ENCODE measurements at regions not wholly inside any gene's neighbourhood (a gene's known extent, or its start where the extent isn't known, plus 50 kb on each side); places are given as distances from the start of the nearest gene placed in this dataset.

GRCh38 chr5:62741761-62742160 lies 163.1 kb downstream of the LRRC70 start:
- intact Hi-C loops (cut with DNase I), result no loop called here
- H3K27me3 ChIP-seq (ENCODE audit: control insufficient read depth in 1 of 2, insufficient read depth in 2 of 2, low read length in 1 of 2), result no peaks in the 10 kb centered on the region

GRCh38 chr5:62737766-62738165 lies 159.1 kb downstream of the LRRC70 start:
- Histone ChIP-seq H3K36me3 (ENCODE audit: control insufficient read depth in 1 of 2, insufficient read depth in 2 of 2, low read length in 1 of 2) (no peaks in the 10 kb centered on the region), H3K4me1 (ENCODE audit: control insufficient read depth in 1 of 2, insufficient read depth in 2 of 2, low read length in 2 of 2) (no peaks in the 10 kb centered on the region), H3K9me3 (ENCODE audit: control insufficient read depth, low read length) (no peaks in the 10 kb centered on the region), H3K27me3 (ENCODE audit: control insufficient read depth in 1 of 2, insufficient read depth in 2 of 2, low read length in 1 of 2) (no peaks in the 10 kb centered on the region), H3K4me3 (ENCODE audit: low read length in 2 of 2) (no peak overlapping the region), H3K27ac (ENCODE audit: low read depth in 1 of 2, low read length in 2 of 2) (no peak overlapping the region)
- intact Hi-C loops (cut with DNase I), result no loop called here
- DNase-seq, result no peak
- no peak for ATAC-seq (ENCODE audit: low FRiP score)

More at GRCh38 chr5:62741761-62742160, 163.1 kb downstream of the LRRC70 start:
- WGBS, 2 donors, result 69% methylated on average over 2 of the region's 2 CpGs
- no peak for DNase-seq
- Histone ChIP-seq H3K4me3 (ENCODE audit: low read length in 2 of 2) (no peak overlapping the region), H3K36me3 (ENCODE audit: control insufficient read depth in 1 of 2, insufficient read depth in 2 of 2, low read length in 1 of 2) (no peaks in the 10 kb centered on the region), H3K27ac (ENCODE audit: low read depth in 1 of 2, low read length in 2 of 2) (no peak overlapping the region), H3K9me3 (ENCODE audit: control insufficient read depth, low read length) (no peaks in the 10 kb centered on the region), H3K4me1 (ENCODE audit: control insufficient read depth in 1 of 2, insufficient read depth in 2 of 2, low read length in 2 of 2) (no peaks in the 10 kb centered on the region)
- no peak for ATAC-seq (ENCODE audit: low FRiP score)

- Histone ChIP-seq H3K4me1 (ENCODE audit: control insufficient read depth in 1 of 2, insufficient read depth in 2 of 2, low read length in 2 of 2) (peaks cover 0 to 2% of the 10 kb centered on the region in 2 donors), H3K27me3 (ENCODE audit: control insufficient read depth in 1 of 2, insufficient read depth in 2 of 2, low read length in 1 of 2) (no peaks in the 10 kb centered on the region), H3K36me3 (ENCODE audit: control insufficient read depth in 1 of 2, insufficient read depth in 2 of 2, low read length in 1 of 2) (no peaks in the 10 kb centered on the region), H3K27ac (ENCODE audit: low read depth in 1 of 2, low read length in 2 of 2) (no peak overlapping the region), H3K9me3 (ENCODE audit: control insufficient read depth, low read length) (no peaks in the 10 kb centered on the region), H3K4me3 (ENCODE audit: low read length in 2 of 2) (no peak overlapping the region)
- DNase-seq, result peak in 1 of 2 donors; percentile 50
- no peak for ATAC-seq (ENCODE audit: low FRiP score)
- 71 to 75% methylated on average over 1 of the region's 1 CpG for WGBS, 2 donors
- intact Hi-C loops (cut with DNase I), result no loop called here
Measured at GRCh38 chr5:62732677-62733121, 154.1 kb downstream of the LRRC70 start.

- H3K4me1 ChIP-seq (ENCODE audit: control insufficient read depth in 1 of 2, insufficient read depth in 2 of 2, low read length in 2 of 2), result peaks cover 0 to 2% of the 10 kb centered on the region in 2 donors
- no peak overlapping the region for H3K4me3 ChIP-seq (ENCODE audit: low read length in 2 of 2)
- DNase-seq, result no peak
- no peak for ATAC-seq (ENCODE audit: low FRiP score)
- no peaks in the 10 kb centered on the region for H3K36me3 ChIP-seq (ENCODE audit: control insufficient read depth in 1 of 2, insufficient read depth in 2 of 2, low read length in 1 of 2)
- no peak overlapping the region for H3K27ac ChIP-seq (ENCODE audit: low read depth in 1 of 2, low read length in 2 of 2)
- no peaks in the 10 kb centered on the region for H3K9me3 ChIP-seq (ENCODE audit: control insufficient read depth, low read length)
- intact Hi-C loops (cut with DNase I), result no loop called here
- H3K27me3 ChIP-seq (ENCODE audit: control insufficient read depth in 1 of 2, insufficient read depth in 2 of 2, low read length in 1 of 2), result peaks cover 0 to 2% of the 10 kb centered on the region in 2 donors
- 74 to 79% methylated on average over 3 of the region's 3 CpGs for WGBS, 2 donors
Measured at GRCh38 chr5:62731022-62731421, 152.4 kb downstream of the LRRC70 start.

GRCh38 chr5:62729675-62730074 lies 151.1 kb downstream of the LRRC70 start:
- Histone ChIP-seq H3K36me3 (ENCODE audit: control insufficient read depth in 1 of 2, insufficient read depth in 2 of 2, low read length in 1 of 2) (no peaks in the 10 kb centered on the region), H3K27ac (ENCODE audit: low read depth in 1 of 2, low read length in 2 of 2) (no peak overlapping the region), H3K9me3 (ENCODE audit: control insufficient read depth, low read length) (no peaks in the 10 kb centered on the region), H3K4me3 (ENCODE audit: low read length in 2 of 2) (no peak overlapping the region), H3K27me3 (ENCODE audit: control insufficient read depth in 1 of 2, insufficient read depth in 2 of 2, low read length in 1 of 2) (peaks cover 0 to 2% of the 10 kb centered on the region in 2 donors), H3K4me1 (ENCODE audit: control insufficient read depth in 1 of 2, insufficient read depth in 2 of 2, low read length in 2 of 2) (peaks cover 0 to 2% of the 10 kb centered on the region in 2 donors)
- DNase-seq (no peak), ATAC-seq (ENCODE audit: low FRiP score) (no peak)
- intact Hi-C loops (cut with DNase I), result no loop called here
- WGBS, 2 donors, result 33 to 35% methylated on average over 2 of the region's 2 CpGs

- peaks cover 0 to 2% of the 10 kb centered on the region in 2 donors for H3K4me1 ChIP-seq (ENCODE audit: control insufficient read depth in 1 of 2, insufficient read depth in 2 of 2, low read length in 2 of 2)
- DNase-seq (no peak), ATAC-seq (ENCODE audit: low FRiP score) (no peak)
- intact Hi-C loops (cut with DNase I), result no loop called here
- WGBS, 2 donors, result 82 to 95% methylated on average over 2 of the region's 2 CpGs
- no peaks in the 10 kb centered on the region for H3K9me3 ChIP-seq (ENCODE audit: control insufficient read depth, low read length)
- no peak overlapping the region for H3K27ac ChIP-seq (ENCODE audit: low read depth in 1 of 2, low read length in 2 of 2)
- H3K36me3 ChIP-seq (ENCODE audit: control insufficient read depth in 1 of 2, insufficient read depth in 2 of 2, low read length in 1 of 2), result no peaks in the 10 kb centered on the region
- peaks cover 0 to 2% of the 10 kb centered on the region in 2 donors for H3K27me3 ChIP-seq (ENCODE audit: control insufficient read depth in 1 of 2, insufficient read depth in 2 of 2, low read length in 1 of 2)
- H3K4me3 ChIP-seq (ENCODE audit: low read length in 2 of 2), result no peak overlapping the region
Measured at GRCh38 chr5:62727861-62728260, 149.2 kb downstream of the LRRC70 start.

- no peak for ATAC-seq (ENCODE audit: low FRiP score)
- 94% methylated on average over 3 of the region's 3 CpGs for WGBS, 2 donors
Measured at GRCh38 chr5:62727184-62727583, 148.6 kb downstream of the LRRC70 start.

GRCh38 chr5:62722360-62722759 lies 143.7 kb downstream of the LRRC70 start:
- H3K36me3 ChIP-seq (ENCODE audit: control insufficient read depth in 1 of 2, insufficient read depth in 2 of 2, low read length in 1 of 2), result no peaks in the 10 kb centered on the region
- no peak overlapping the region for H3K27ac ChIP-seq (ENCODE audit: low read depth in 1 of 2, low read length in 2 of 2)
- H3K9me3 ChIP-seq (ENCODE audit: control insufficient read depth, low read length), result peaks cover 2% of the 10 kb centered on the region
- WGBS, 2 donors, result 78 to 79% methylated on average over 9 of the region's 9 CpGs
- H3K4me1 ChIP-seq (ENCODE audit: control insufficient read depth in 1 of 2, insufficient read depth in 2 of 2, low read length in 2 of 2), result no peaks in the 10 kb centered on the region
- intact Hi-C loops (cut with DNase I), result no loop called here
- peaks cover 0 to 2% of the 10 kb centered on the region in 2 donors for H3K27me3 ChIP-seq (ENCODE audit: control insufficient read depth in 1 of 2, insufficient read depth in 2 of 2, low read length in 1 of 2)
- H3K4me3 ChIP-seq (ENCODE audit: low read length in 2 of 2), result no peak overlapping the region
- DNase-seq (no peak), ATAC-seq (ENCODE audit: low FRiP score) (no peak)

More at GRCh38 chr5:62727184-62727583, 148.6 kb downstream of the LRRC70 start:
- Histone ChIP-seq H3K36me3 (ENCODE audit: control insufficient read depth in 1 of 2, insufficient read depth in 2 of 2, low read length in 1 of 2) (no peaks in the 10 kb centered on the region), H3K27me3 (ENCODE audit: control insufficient read depth in 1 of 2, insufficient read depth in 2 of 2, low read length in 1 of 2) (peaks cover 0 to 2% of the 10 kb centered on the region in 2 donors), H3K4me3 (ENCODE audit: low read length in 2 of 2) (no peak overlapping the region), H3K27ac (ENCODE audit: low read depth in 1 of 2, low read length in 2 of 2) (no peak overlapping the region), H3K9me3 (ENCODE audit: control insufficient read depth, low read length) (peaks cover 2% of the 10 kb centered on the region), H3K4me1 (ENCODE audit: control insufficient read depth in 1 of 2, insufficient read depth in 2 of 2, low read length in 2 of 2) (peaks cover 0 to 2% of the 10 kb centered on the region in 2 donors)
- no peak for DNase-seq
- intact Hi-C loops (cut with DNase I), result no loop called here

GRCh38 chr5:62720031-62720441 lies 141.4 kb downstream of the LRRC70 start:
- intact Hi-C loops (cut with DNase I), result no loop called here
- Histone ChIP-seq H3K9me3 (ENCODE audit: control insufficient read depth, low read length) (peaks cover 2% of the 10 kb centered on the region), H3K27ac (ENCODE audit: low read depth in 1 of 2, low read length in 2 of 2) (no peak overlapping the region), H3K36me3 (ENCODE audit: control insufficient read depth in 1 of 2, insufficient read depth in 2 of 2, low read length in 1 of 2) (no peaks in the 10 kb centered on the region), H3K27me3 (ENCODE audit: control insufficient read depth in 1 of 2, insufficient read depth in 2 of 2, low read length in 1 of 2) (no peaks in the 10 kb centered on the region), H3K4me3 (ENCODE audit: low read length in 2 of 2) (no peak overlapping the region), H3K4me1 (ENCODE audit: control insufficient read depth in 1 of 2, insufficient read depth in 2 of 2, low read length in 2 of 2) (no peaks in the 10 kb centered on the region)
- WGBS, 2 donors, result 23 to 40% methylated on average over 7 of the region's 7 CpGs
- no peak for ATAC-seq (ENCODE audit: low FRiP score)
- DNase-seq, result no peak

All from aorta (tissue), 5 donors.